DOHH2 (cell line): ENCODE measurements at regions not wholly inside any gene's neighbourhood (a gene's known extent, or its start where the extent isn't known, plus 50 kb on each side); places are given as distances from the start of the nearest gene placed in this dataset.

ENCODE experiments used
- H3F3A ChIP-seq: fragments of 200-600 bp; sonication (generic), shearing (Covaris generic); 2 replicates; pipeline ENCODE4 v1.6.0; 2016; ENCODE audit warnings: antibody characterized with exemption, mild to moderate bottlenecking; ENCODE audit not compliant: control insufficient read depth, insufficient read depth
- H3K27ac ChIP-seq: fragments of 200-600 bp; sonication (generic); 2 replicates; pipeline ENCODE4 v1.5.1; 2014; ENCODE audit warnings: low read depth, mild to moderate bottlenecking, low read length, moderate library complexity
- H3K27me3 ChIP-seq: fragments of 200-600 bp; sonication (generic); 2 replicates; pipeline ENCODE4 v1.6.1; 2014; ENCODE audit warnings: mild to moderate bottlenecking, low read length, mixed read lengths; ENCODE audit not compliant: control insufficient read depth
- H3K36me3 ChIP-seq: fragments of 200-600 bp; sonication (generic); 2 replicates; pipeline ENCODE4 v1.6.1; 2014; ENCODE audit warnings: mild to moderate bottlenecking, low read length, moderate library complexity, mixed read lengths; ENCODE audit not compliant: control insufficient read depth
- H3K4me1 ChIP-seq: fragments of 200-600 bp; sonication (generic); 2 replicates; pipeline ENCODE4 v1.6.1; 2014; ENCODE audit warnings: mild to moderate bottlenecking, low read length, mixed read lengths; ENCODE audit not compliant: control insufficient read depth
- H3K4me2 ChIP-seq: fragments of 200-600 bp; sonication (generic); 2 replicates; pipeline ENCODE4 v1.6.0; 2014; ENCODE audit warnings: mild to moderate bottlenecking, low read length, moderate library complexity
- H3K4me3 ChIP-seq: fragments of 200-600 bp; sonication (generic); 2 replicates; pipeline ENCODE4 v1.5.1; 2014; ENCODE audit warnings: mild to moderate bottlenecking, low read length, mixed read lengths
- H3K79me2 ChIP-seq: fragments of 200-600 bp; sonication (generic); 2 replicates; pipeline ENCODE4 v1.6.1; 2014; ENCODE audit warnings: mild to moderate bottlenecking, low read length, mixed read lengths; ENCODE audit not compliant: control insufficient read depth
- H3K9me2 ChIP-seq: fragments of 200-600 bp; sonication (generic); replicated peaks from 2 replicates; pipeline ENCODE4 v1.6.1; 2014; ENCODE audit warnings: mild to moderate bottlenecking, low read length, mixed read lengths; ENCODE audit not compliant: control insufficient read depth
- H3K9me3 ChIP-seq: fragments of 200-600 bp; sonication (generic); 2 replicates; pipeline ENCODE4 v1.6.1; 2014; ENCODE audit warnings: antibody characterized with exemption, low read length, mixed read lengths; ENCODE audit not compliant: control insufficient read depth, insufficient read depth
- H4K20me1 ChIP-seq: fragments of 200-600 bp; sonication (generic); 2 replicates; pipeline ENCODE4 v1.6.0; 2014; ENCODE audit warnings: low read depth, mild to moderate bottlenecking, antibody characterized with exemption, low read length, moderate library complexity; ENCODE audit not compliant: control insufficient read depth, insufficient read depth
- CTCF ChIP-seq: fragments of 200-600 bp; sonication (generic); IDR thresholded peaks from one replicate; pipeline ENCODE4 v1.5.1; 2014; ENCODE audit warnings: antibody characterized with exemption, mild to moderate bottlenecking, low read depth, low read length; ENCODE audit not compliant: poor library complexity, severe bottlenecking
- EZH2phosphoT487 ChIP-seq: fragments of 200-600 bp; sonication (generic); IDR thresholded peaks from 2 replicates; pipeline ENCODE4 v1.6.1; 2017; ENCODE audit warnings: borderline replicate concordance, mild to moderate bottlenecking, antibody characterized with exemption, low read length, moderate library complexity, mixed read lengths

GRCh38 chr2:65669574-65669973 is 237.2 kb upstream of the SPRED2 start:
- Histone ChIP-seq H3K27ac (no peak overlapping the region), H3K4me2 (no peak overlapping the region), H3K4me3 (no peak overlapping the region), H3K9me3 (peaks cover 5% of the 10 kb centered on the region; the same call in 1 of the 2 replicates), H3F3A (no peaks in the 10 kb centered on the region), H3K79me2 (no peaks in the 10 kb centered on the region), H3K9me2 (no peaks in the 10 kb centered on the region), H4K20me1 (no peaks in the 10 kb centered on the region), H3K4me1 (no peaks in the 10 kb centered on the region), H3K36me3 (no peaks in the 10 kb centered on the region), H3K27me3 (no peaks in the 10 kb centered on the region)
- TF ChIP-seq EZH2phosphoT487 (no peak), CTCF (no peak)

- H3K27ac ChIP-seq = no peak overlapping the region
- H3K27me3 ChIP-seq = no peaks in the 10 kb centered on the region
- TF ChIP-seq EZH2phosphoT487 = no peak
- TF ChIP-seq CTCF = no peak
- H3K4me3 ChIP-seq = no peak overlapping the region
- H4K20me1 ChIP-seq = no peaks in the 10 kb centered on the region
- H3K9me3 ChIP-seq = peaks cover 5% of the 10 kb centered on the region; the same call in 1 of the 2 replicates
- no peaks in the 10 kb centered on the region for H3K79me2 ChIP-seq
- H3K4me1 ChIP-seq = no peaks in the 10 kb centered on the region
- no peaks in the 10 kb centered on the region for H3F3A ChIP-seq
- H3K4me2 ChIP-seq = no peak overlapping the region
- no peaks in the 10 kb centered on the region for H3K36me3 ChIP-seq
- no peaks in the 10 kb centered on the region for H3K9me2 ChIP-seq
Measured at GRCh38 chr2:65668744-65669143, 236.3 kb upstream of the SPRED2 start.

GRCh38 chr2:65666156-65666725 is 233.8 kb upstream of the SPRED2 start:
- Histone ChIP-seq H3K4me1 (no peaks in the 10 kb centered on the region), H3K4me2 (no peak overlapping the region), H3F3A (no peaks in the 10 kb centered on the region), H3K9me2 (no peaks in the 10 kb centered on the region), H3K79me2 (no peaks in the 10 kb centered on the region), H3K27me3 (peaks cover 7% of the 10 kb centered on the region), H3K36me3 (no peaks in the 10 kb centered on the region), H4K20me1 (no peaks in the 10 kb centered on the region), H3K9me3 (peaks cover 5% of the 10 kb centered on the region; the same call in 1 of the 2 replicates), H3K27ac (no peak overlapping the region), H3K4me3 (no peak overlapping the region)
- no peak for TF ChIP-seq EZH2phosphoT487
- no peak for TF ChIP-seq CTCF

GRCh38 chr2:65664931-65665330 is 232.5 kb upstream of the SPRED2 start:
- H3K27me3 ChIP-seq = peaks cover 7% of the 10 kb centered on the region
- peaks cover 5% of the 10 kb centered on the region; the same call in 1 of the 2 replicates for H3K9me3 ChIP-seq
- no peak overlapping the region for H3K4me2 ChIP-seq
- no peak overlapping the region for H3K4me3 ChIP-seq
- no peaks in the 10 kb centered on the region for H3K4me1 ChIP-seq
- H3K36me3 ChIP-seq = no peaks in the 10 kb centered on the region
- H4K20me1 ChIP-seq = no peaks in the 10 kb centered on the region
- H3K27ac ChIP-seq = no peak overlapping the region
- H3K79me2 ChIP-seq = no peaks in the 10 kb centered on the region
- H3K9me2 ChIP-seq = no peaks in the 10 kb centered on the region
- no peaks in the 10 kb centered on the region for H3F3A ChIP-seq
- TF ChIP-seq CTCF (no peak), EZH2phosphoT487 (no peak)
